SK-N-DZ (cell line): ENCODE measurements at regions not wholly inside any gene's neighbourhood (a gene's known extent, or its start where the extent isn't known, plus 50 kb on each side); places are given as distances from the start of the nearest gene placed in this dataset.
A peak's percentile ranks its signal among the peaks of the same experiment; 100 is the strongest.
"Not testable (repeated sequence)": the region's sequence is repeated elsewhere in the genome, so short reads cannot be mapped to it uniquely, and the experiment has no call there.

ENCODE experiments used
- DNase-seq: peaks from one replicate; pipeline ENCODE4 v3.0.0-alpha.2; 2015; ENCODE audit warnings: low spot score

DNA sequence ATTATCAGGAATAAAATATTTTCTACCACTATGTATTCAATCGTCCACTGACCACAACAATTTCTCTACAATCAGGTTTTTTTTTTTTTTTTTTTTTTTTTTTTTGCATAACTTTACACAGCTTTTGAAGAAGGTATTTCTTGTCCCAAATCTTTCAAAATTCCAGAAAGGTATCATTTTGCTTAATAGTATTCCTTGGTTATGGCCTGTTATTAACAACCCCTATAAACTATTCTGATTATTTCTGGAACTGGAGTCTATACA is 145.3 kb downstream of the ALX1 start:
- no peak for DNase-seq

DNA sequence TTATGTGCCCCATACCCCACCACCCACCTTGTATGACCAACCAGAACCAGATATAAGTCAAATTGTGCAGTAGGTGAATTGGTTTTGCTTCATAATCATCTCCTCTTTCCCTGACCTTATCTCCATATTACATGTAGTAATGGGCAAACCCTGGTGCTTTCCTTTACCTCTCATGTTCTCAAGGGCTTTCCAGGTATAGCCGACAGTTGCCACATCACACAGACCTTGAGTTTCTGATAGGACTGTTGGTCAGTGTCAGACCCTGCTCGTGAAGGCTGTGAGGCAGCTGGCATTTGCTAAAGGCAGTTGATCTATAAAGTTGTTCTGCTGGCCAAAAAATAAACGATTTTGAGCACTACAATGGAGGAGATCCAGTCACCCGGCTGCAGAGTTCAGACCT is 145.9 kb downstream of the ALX1 start:
- no peak for DNase-seq

DNA sequence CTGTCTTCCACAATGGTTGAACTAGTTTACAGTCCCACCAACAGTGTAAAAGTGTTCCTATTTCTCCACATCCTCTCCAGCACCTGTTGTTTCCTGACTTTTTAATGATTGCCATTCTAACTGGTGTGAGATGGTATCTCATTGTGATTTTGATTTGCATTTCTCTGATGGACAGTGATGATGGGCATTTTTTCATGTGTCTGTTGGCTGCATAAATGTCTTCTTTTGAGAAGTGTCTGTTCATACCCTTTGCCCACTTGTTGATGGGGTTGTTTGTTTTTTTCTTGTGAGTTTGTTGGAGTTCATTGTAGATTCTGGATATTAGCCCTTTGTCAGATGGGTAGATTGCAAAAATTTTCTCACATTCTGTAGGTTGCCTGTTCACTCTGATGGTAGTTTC is 153.1 kb downstream of the ALX1 start:
- not testable (repeated sequence) for DNase-seq

DNA sequence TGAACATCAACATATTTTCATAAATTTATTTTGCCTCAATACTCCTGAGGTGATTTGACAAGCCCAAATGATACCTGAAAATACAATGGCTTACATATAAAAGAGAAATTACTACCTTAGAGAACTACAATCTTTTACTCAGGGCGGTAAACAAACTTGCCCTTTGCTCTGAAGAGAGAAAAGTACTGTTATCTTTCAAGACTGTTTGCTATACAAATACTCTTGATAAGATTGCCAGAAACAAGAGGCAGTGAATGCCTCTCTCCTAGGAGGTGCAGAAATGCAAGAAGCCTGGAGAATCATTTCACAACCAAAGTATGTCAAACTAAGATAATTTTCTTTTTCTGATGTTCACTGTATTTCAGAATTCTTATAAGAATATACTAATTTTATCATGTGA is 160.3 kb downstream of the ALX1 start:
- no peak for DNase-seq

DNA sequence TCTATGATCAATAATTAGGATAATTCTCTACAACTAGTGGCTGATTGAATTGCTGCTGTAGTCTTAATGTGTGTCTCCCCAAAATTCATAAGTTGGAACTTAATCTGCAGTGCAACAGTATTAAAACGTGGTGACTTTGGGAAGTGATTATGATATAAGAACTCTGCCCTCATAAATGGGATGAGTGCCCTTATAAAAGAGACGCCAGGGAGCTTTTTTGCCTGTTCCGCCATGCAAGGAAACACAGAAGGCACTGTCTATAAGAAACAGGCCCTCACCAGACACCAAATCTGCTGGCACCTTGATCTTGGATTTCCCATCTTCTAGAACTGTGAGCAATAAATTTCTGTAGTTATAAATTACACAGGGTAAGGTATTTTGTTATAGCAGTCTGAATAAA is 161.0 kb downstream of the ALX1 start:
- DNase-seq = no peak

DNA sequence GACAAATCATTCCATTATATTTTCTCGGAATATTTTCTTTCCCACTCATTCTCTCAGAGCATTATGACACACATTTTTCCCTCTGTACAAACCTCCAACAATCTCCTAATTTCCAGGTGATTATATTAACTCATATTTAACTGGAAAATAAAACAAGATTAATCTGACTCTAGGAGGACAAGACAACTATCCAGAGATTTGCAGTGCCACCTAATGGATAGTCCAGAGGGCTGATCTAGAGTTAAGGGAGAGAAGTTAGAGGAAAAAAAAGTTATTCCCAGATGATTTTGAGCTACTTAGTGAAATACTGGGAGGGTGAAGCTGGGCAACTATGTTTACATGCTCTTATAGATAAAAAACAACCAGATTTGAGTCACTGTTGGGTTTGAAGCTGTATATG is 161.7 kb downstream of the ALX1 start:
- DNase-seq = no peak

DNA sequence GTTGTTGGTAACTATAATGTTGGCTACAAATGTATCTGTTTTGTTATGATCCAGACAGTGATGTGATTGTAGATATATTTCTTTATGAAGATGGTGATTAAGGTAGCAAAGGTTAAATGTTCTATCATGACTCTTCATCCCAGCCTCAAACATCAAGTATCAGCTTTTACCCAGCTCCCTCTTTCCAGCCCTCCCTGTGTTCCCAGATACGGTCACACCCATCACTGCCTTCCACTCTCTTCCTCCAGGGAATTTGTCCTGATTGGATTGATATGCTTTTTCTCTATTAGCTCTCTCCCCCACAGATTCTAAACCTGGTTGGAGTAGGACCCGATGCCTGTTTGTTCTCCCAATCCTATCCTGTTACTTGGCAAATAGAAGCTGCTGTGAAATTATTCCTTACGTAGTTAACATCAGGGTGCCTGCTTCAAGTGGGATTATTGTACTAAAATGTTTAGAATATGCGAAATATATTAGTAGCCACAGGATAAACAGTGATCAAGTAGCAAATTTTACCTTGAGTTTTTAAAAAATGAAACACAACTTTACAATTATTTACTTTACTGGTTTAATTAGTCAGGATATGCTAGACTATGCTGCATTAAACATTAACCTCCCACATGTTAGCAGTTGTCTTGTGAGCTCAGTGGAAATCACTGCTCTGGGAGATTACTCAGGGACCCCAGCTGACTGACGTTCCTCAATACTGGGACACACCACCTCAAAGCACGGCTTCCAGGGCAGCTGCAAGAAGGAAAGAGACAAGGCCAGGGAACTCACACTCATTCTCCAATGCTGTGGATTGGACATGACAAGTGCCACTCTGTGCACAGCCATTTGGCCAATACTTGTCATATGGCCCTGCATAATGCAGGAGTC is 165.3 kb downstream of the ALX1 start:
- DNase-seq = peak; percentile 39

DNA sequence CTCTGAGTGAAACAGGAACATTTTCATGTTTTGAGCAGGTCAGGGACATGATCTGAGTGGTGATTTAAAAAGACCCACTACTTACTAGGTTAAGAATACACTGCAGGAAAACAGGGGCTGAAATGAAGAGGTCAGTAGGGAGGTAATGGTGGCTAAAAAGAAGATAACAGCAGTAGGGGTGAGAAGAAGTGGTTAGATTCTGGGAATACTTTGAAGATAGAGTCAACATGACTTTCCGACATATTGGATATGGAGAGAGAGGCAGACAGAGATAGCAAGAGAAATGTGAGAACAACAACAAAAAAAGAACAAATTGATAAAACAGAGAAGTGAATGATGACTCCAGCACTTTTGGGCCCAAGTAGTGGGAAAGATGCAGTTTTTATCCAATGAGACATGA is 168.0 kb downstream of the ALX1 start:
- DNase-seq = no peak

DNA sequence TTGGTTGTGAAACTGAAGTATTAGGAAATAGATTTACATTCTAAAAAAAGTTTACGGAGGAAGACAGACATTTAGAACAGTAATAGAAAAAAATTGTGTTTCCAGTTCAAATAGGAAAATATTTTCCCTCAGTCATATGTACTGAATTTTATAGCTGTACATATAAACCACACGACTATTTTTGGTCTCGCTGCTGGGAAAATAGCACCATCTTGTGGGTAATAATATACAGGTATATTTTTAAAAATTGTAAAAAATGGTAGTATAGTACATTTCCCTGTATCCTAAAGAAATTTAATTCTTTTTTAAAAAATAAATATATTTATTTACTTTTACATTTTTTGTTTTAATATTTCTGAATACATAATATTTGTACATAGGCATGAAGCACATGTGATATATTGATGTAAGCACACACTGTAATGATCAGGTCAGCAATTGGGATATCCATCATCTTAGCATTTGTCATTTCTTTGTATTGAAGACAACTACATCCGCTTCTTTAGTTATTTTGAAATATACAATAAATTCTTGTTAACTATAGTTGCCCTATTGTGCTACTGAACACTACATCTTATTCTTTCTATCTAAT is 168.6 kb downstream of the ALX1 start:
- peak; percentile 25 for DNase-seq

DNA sequence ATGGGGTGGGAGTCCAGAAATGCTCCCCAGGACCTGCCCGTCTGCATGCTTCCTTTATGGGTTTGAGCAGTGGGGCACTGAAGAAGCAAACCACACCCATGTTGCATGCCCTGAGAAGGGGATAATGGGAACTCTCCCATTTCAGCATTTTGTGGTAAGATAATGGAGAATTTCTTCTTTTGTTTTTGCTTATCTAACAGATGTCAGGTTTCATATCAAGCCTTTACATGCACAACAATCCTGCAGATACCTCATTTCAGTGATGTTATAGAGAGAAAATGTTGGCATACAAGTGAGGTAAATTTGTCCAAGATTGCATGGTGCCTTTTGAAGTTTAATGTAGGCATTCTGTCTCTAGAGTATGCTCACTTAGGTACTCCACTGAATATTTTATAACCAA is 177.0 kb downstream of the ALX1 start:
- no peak for DNase-seq

DNA sequence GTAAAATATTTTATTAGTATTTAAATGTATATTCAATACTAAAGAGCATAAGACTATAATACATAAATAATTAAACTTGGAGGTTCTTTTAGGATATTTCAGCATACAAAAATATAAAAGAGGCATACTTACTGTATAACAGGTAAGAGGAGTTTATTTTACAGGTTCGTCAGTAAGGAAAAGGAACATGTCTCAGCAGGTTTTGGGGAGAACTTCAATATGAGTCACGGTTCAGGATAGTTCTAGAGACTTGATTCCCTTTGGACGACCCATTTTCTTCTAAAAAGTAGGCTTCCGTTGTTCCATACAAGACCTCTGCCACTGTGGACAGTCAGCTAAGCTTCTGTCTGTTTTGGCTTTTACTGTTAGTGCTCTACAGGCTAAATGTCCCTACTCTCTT is 181.1 kb downstream of the ALX1 start:
- no peak for DNase-seq

DNA sequence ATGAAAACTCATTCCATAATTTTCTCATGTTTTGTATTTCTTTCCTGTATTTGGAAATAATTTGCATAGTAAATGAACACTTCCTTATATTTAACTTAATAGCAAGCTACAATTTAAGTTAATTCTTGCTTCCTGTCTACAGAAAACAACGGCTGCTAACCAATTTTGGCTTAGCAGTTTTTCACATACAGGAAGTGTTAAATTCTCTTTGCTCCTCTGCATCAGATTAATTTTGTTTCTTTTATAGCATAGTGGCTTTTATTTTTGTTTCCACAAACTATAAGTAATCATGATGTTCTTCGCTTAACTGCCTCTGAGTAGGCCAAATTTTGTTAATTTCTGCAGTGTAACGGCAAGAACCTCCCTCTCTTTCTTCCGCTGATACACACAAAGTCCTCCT is 182.9 kb downstream of the ALX1 start:
- no peak for DNase-seq

DNA sequence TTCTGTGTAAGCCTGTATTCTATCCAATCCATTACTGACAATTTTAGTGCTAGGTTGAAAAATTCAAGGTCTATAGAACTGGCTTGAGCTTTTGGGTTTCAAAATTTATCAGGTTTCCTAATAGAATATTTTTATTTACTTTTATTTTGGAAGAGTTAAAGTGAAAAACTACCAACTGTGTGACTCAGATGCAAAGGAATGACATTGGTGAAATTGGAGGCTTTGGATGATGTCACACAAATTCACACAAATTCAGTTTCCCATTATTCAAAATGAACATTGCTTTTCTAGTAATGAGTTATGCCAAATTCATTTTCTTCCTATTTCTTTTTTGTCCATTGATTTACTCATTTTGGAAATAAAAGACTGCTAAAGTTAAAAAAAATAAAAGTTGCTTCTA is 186.9 kb downstream of the ALX1 start:
- no peak for DNase-seq

DNA sequence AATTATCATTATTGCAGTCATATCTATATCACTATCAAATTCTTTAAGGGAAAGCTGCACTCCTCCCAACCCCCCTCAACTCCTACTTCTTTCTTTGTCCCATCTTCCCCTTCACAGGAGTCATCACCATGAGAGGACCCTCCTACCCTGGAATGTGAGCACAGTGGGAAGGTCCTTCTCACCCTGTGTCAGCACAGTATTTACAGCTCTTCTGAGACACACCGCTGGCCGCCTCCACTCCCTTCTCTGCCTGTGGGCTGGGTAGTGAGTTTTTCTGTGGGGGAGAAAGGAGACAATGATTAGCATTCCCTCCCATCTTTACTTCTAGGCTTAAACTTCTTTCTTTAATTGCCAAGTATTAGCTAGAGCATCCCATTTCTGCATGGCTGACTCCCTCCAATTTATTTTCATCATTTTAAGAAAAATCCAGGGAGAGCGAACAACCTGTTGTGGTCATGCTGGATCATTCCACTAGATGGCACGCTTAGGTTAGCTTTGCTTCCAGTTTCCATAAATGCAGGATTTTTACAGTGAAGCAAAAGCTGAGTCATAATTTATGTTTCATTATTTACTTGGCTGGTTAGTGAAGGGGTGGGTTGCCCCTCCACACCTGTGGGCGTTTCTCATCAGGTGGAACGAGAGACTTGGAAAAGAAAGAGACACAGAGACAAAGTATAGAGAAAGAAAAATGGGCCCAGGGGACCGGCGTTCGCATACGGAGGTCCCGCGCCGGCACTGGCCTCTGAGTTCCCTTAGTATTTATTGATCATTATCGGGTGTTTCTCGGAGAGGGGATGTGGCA is 188.5 kb downstream of the ALX1 start:
- peak; percentile 68 for DNase-seq

DNA sequence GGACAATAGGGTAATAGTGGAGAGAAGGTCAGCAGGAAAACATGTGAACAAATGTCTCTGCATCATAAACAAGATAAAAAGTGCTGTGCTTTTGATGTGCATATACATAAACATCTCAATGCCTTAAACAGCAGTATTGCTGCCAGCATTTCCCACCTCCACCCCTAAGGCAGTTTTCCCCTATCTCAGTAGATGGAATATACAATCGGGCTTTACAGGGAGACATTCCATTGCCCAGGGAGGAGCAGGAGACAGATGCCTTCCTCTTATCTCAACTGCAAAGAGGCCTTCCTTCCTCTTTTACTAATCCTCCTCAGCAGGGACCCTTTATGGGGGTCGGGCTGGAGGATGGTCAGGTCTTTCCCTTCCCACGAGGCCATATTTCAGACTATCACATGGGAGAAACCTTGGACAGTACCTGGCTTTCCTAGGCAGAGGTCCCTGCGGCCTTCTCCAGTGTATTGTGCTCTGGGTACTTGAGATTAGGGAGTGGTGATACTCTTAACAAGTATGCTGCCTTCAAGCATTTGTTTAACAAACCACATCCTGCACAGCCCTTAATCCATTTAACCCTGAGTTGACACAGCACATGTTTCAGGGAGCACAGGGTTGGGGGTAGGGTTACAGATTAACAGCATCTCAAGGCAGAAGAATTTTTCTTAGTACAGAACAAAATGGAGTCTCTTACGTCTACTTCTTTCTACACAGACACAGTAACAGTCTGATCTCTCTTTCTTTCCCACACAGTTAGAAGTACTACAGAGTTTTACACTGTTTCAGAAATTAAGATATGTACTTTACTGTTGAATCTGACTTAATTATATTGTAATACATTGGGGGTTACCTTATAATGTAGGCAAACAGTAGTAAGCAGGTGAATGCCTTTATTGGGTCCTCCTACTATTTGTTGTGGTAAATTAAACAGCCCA is 189.4 kb downstream of the ALX1 start:
- DNase-seq = peak; percentile 23

DNA sequence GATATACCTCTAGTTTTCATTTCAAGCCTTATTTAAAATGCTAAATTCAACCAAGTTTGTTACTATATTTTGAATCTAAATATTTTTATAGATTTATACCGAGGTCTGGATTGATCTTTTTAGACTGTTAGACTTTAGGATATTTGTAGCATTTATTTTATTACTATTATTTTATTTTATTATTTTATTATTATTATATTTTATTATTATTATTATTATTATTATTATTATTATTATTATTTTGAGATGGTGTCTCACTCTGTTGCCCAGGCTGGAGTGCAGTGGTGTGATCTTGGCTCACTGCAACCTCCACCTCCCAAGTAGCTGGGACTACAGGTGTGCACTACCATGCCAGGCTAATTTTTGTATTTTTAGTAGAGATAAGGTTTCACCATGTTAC is 195.3 kb downstream of the ALX1 start:
- DNase-seq = not testable (repeated sequence)

DNA sequence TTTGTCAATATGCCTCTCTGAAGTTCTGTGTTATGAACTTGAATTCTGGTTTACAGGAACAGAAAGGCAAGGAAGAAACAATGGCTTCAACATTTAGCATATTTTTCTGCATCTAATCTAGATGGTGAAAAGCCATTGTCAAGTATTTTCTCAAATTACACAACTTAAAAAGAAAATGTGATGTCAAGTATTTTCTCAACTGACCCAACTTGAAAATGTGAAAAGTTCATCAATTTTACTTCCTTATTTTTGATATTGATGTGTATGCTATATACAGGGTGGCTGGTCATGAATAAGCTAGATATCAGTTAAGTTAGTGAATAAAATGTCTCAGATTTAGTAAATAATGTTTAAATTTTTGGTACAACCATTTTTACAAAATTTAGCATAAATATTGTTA is 196.7 kb downstream of the ALX1 start:
- DNase-seq = no peak

DNA sequence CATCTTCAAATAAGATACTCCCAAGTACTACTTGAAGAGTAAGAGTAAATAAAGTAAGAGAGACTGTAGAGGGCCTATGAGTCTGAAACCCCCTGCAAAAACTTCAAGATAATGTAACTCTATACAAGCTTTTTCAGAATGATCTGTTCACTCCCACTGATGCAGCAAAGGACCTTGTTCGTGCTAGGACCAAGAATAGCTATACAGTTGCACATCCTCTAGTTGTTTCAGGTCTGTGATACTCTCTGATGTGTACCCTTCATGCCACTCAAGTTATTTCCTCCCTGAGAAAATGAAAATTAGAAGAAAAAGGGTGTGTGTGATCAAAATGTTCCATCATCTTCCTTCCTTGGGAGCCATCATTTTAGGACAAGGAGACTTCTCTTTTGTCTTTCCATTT is 204.4 kb downstream of the ALX1 start:
- DNase-seq = no peak

DNA sequence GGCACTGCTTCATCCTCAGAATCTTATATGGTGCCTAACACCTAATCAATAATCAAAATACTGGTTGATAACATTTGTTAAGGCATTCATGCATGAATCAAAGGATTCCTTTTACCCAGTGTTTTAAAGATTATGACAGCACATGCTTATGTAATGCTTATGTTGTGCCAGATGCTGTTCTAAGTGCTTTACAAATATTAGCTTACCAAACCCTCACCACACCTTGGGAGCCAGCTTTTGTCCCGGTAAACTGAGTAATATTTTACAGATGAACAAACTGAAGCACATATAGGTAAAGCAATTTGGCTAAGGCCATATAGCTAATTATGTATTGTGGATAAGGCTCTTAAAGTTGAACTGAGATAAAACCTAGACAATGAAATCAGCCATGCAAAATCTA is 209.2 kb downstream of the ALX1 start:
- no peak for DNase-seq

DNA sequence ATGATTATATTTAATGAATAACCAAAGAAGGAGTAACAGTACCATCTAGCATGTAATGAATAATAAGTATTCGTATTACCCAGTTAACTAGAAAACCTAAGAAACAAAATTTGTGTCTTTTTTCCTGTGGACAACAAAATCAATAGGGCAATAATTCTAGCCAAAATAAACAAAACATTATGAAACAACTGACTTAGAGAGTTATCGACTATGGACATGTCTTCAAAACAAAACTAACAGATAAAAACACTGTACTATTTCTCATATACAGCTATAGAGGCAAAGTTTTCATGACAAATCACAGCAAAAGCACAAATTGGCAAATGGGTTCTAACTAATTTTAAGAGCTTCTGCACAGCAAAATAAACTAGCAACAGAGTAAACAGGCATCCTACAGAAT is 224.1 kb downstream of the ALX1 start:
- no peak for DNase-seq

DNA sequence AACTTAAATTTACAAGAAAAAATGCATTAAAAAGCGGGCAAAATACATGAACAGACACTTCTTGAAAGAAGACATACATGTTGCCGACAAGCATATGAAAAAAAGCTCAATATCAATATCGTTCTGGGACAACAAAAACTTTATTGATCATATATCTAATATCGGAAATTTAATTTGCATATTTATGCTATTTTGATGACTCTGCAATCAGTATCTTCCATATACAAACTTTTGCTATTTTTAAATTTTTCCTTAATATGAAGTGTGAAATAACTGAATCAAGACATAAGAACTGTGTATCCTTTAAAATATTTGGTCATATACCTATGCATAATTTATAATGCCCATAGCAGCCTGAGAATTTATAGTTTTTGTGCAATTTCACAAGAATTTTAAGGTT is 224.6 kb downstream of the ALX1 start:
- no peak for DNase-seq

DNA sequence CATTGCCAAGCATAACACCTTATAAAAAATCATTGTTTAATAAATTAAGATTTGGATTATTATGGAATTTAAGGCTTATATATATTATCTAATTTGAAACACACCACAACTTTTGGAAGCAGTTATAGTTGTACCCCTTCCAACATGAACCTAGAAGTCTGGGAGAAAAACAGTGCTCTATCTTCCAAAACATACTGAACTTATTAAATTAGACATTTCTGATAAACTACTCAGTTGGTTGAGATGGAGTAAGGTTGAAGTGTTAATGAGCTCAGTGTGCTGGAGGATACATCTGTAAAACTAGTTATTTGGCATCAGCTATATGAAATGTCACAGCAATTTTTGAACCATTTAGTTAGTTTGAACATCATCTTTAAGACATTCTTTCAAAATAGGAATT is 227.4 kb downstream of the ALX1 start:
- DNase-seq = no peak
